Endothelial cell of umbilical vein (primary cell): ENCODE measurements at regions not wholly inside any gene's neighbourhood (a gene's known extent, or its start where the extent isn't known, plus 50 kb on each side); places are given as distances from the start of the nearest gene placed in this dataset.

ENCODE experiments used
- BruUV-seq: library from RNA; stranded (reverse); fragments of 400-500 nt; replicated peaks from 2 replicates; lab custom pipeline; 2021; lab: Mats Ljungman, UMichigan
- CTCF ChIA-PET: fragments of 300-600, 350-600 bp; sonication (Branson Sonifier 250); formaldehyde crosslinking; loops from one replicate; lab custom pipeline; 2021; ENCODE audit warnings: antibody characterized with exemption, inconsistent platforms; lab: Charles Lee
- POLR2A ChIA-PET: fragments of 300-600, 350-600 bp; sonication (Branson Sonifier 250); formaldehyde crosslinking; loops from one replicate; lab custom pipeline; 2021; ENCODE audit warnings: antibody characterized with exemption, inconsistent platforms; lab: Charles Lee
- DNase-seq: peaks from one replicate; pipeline ENCODE4 v3.0.0-alpha.2; 2011; ENCODE audit warnings: low read depth, low spot score
- FAIRE-seq: peaks from 2 replicates; lab custom pipeline; 2011; peaks lifted over from hg19 to GRCh38; lab: Jason Lieb, UNC
- H2AFZ ChIP-seq: 2 replicates; pipeline ENCODE4 v1.6.0; 2012; ENCODE audit warnings: low read depth, low read length, control low read depth, inconsistent platforms
- H3K27ac ChIP-seq: 2 replicates; pipeline ENCODE4 v1.5.1; 2011; ENCODE audit warnings: low read depth, mild to moderate bottlenecking, control low read depth, low read length, moderate library complexity; ENCODE audit not compliant: insufficient read depth
- H3K27me3 ChIP-seq, 2 experiments: 2 replicates each; pipeline versions ENCODE4 v1.6.0 to v1.6.1; 2011; ENCODE audit warnings: low read length in 2 of 2, mixed read lengths in 1 of 2; ENCODE audit not compliant: control insufficient read depth in 2 of 2, insufficient read depth in 2 of 2
- H3K36me3 ChIP-seq, 2 experiments: 2 replicates in 1 of 2; 3 replicates in 1 of 2; pipeline ENCODE4 v1.5.1; 2011; ENCODE audit warnings: low read length in 2 of 2, mild to moderate bottlenecking in 1 of 2, moderate library complexity in 1 of 2; ENCODE audit not compliant: control insufficient read depth in 2 of 2, insufficient read depth in 2 of 2; ENCODE audit errors: extremely low read depth in 1 of 2
- H3K4me1 ChIP-seq: 3 replicates; pipeline ENCODE4 v1.5.1; 2011; ENCODE audit warnings: mild to moderate bottlenecking, low read length; ENCODE audit not compliant: control insufficient read depth, insufficient read depth; ENCODE audit errors: extremely low read depth
- H3K4me2 ChIP-seq: 2 replicates; pipeline ENCODE4 v1.6.1; 2011; ENCODE audit warnings: low read length, control low read depth, mixed read lengths; ENCODE audit not compliant: insufficient read depth
- H3K4me3 ChIP-seq, 3 experiments: fragments of 200-600 bp in 1 of 3; sonication (generic), shearing (Covaris generic) in 1 of 3; replicated peaks in 1 of 3; 2 replicates each; pipeline ENCODE4 v1.5.1; 2011 to 2016; ENCODE audit warnings: control low read depth in 3 of 3, low read length in 3 of 3, mild to moderate bottlenecking in 2 of 3, inconsistent platforms in 1 of 3, low read depth in 1 of 3, moderate library complexity in 1 of 3; ENCODE audit not compliant: insufficient read depth in 1 of 3
- H3K79me2 ChIP-seq: 2 replicates; pipeline ENCODE4 v1.6.0; 2012; ENCODE audit warnings: low read length, inconsistent platforms; ENCODE audit not compliant: control insufficient read depth, insufficient read depth
- H3K9ac ChIP-seq: replicated peaks from 2 replicates; pipeline ENCODE3; 2011; ENCODE audit warnings: low read length, control low read depth; ENCODE audit not compliant: insufficient read depth; ENCODE audit errors: extremely low read depth
- H3K9me1 ChIP-seq: replicated peaks from 3 replicates; pipeline ENCODE4 v1.6.0; 2011; ENCODE audit warnings: mild to moderate bottlenecking, low read length; ENCODE audit not compliant: control insufficient read depth, insufficient read depth; ENCODE audit errors: extremely low read depth
- H3K9me3 ChIP-seq: replicated peaks from 2 replicates; pipeline ENCODE4 v1.5.1; 2012; ENCODE audit warnings: low read length, inconsistent platforms; ENCODE audit not compliant: control insufficient read depth, insufficient read depth
- H4K20me1 ChIP-seq: replicated peaks from 2 replicates; pipeline ENCODE3; 2011; ENCODE audit warnings: mild to moderate bottlenecking, low read length; ENCODE audit not compliant: control insufficient read depth, insufficient read depth; ENCODE audit errors: extremely low read depth
- CTCF ChIP-seq, 2 donors: IDR thresholded peaks; 1 replicate in 1 of 2; 2 replicates in 1 of 2; pipeline ENCODE4 v1.5.1; 2011; ENCODE audit warnings: low read length in 2 of 2, mild to moderate bottlenecking in 2 of 2, moderate library complexity in 2 of 2, control low read depth in 1 of 2, inconsistent platforms in 1 of 2, low read depth in 1 of 2; ENCODE audit not compliant: insufficient read depth in 1 of 2; ENCODE audit errors: extremely low read depth in 1 of 2
- FOS ChIP-seq: IDR thresholded peaks from 2 replicates; pipeline ENCODE4 v1.6.1; 2011; ENCODE audit warnings: mild to moderate bottlenecking, low read length, moderate library complexity, borderline replicate concordance; ENCODE audit not compliant: insufficient read depth
- GATA2 ChIP-seq: IDR thresholded peaks from 2 replicates; pipeline ENCODE4 v1.7.0; 2011; ENCODE audit warnings: low read depth, mild to moderate bottlenecking, moderate library complexity, mixed read lengths, low read length; ENCODE audit not compliant: insufficient read length, insufficient read depth
- JUN ChIP-seq: IDR thresholded peaks from 2 replicates; pipeline ENCODE4 v1.6.1; 2011; ENCODE audit warnings: borderline replicate concordance, low read depth; ENCODE audit not compliant: insufficient read length, insufficient read depth
- MYC ChIP-seq: IDR thresholded peaks from one replicate; pipeline ENCODE4 v1.6.1; 2011; ENCODE audit warnings: mild to moderate bottlenecking, low read depth, low read length
- POLR2A ChIP-seq: IDR thresholded peaks from 2 replicates; pipeline ENCODE4 v1.6.1; 2012; ENCODE audit warnings: low read depth, mild to moderate bottlenecking, control low read depth, low read length
- POLR2AphosphoS5 ChIP-seq: IDR thresholded peaks from 2 replicates; pipeline ENCODE4 v1.6.1; 2012; ENCODE audit warnings: low read depth, mild to moderate bottlenecking, control low read depth, low read length, moderate library complexity; ENCODE audit not compliant: insufficient read depth
- dilution Hi-C: fragments of 300-500 bp; cut with MboI; formaldehyde crosslinking; loops from one replicate; pipeline ENCODE4 v1.15.0; 2019; ENCODE audit warnings: low sequenced_read_pairs; ENCODE audit not compliant: extremely low pct_ligation_motif_present
- intact Hi-C: fragments of 100-400 bp; cut with micrococcal nuclease; formaldehyde crosslinking; loops from one replicate; pipeline ENCODE4 v1.10.0; 2022
- TF ChIP-seq, protein P1 (sequence below): IDR thresholded peaks from 2 replicates; pipeline ENCODE4 v1.6.1; 2011; ENCODE audit not compliant: insufficient read depth, insufficient read length

DNA sequence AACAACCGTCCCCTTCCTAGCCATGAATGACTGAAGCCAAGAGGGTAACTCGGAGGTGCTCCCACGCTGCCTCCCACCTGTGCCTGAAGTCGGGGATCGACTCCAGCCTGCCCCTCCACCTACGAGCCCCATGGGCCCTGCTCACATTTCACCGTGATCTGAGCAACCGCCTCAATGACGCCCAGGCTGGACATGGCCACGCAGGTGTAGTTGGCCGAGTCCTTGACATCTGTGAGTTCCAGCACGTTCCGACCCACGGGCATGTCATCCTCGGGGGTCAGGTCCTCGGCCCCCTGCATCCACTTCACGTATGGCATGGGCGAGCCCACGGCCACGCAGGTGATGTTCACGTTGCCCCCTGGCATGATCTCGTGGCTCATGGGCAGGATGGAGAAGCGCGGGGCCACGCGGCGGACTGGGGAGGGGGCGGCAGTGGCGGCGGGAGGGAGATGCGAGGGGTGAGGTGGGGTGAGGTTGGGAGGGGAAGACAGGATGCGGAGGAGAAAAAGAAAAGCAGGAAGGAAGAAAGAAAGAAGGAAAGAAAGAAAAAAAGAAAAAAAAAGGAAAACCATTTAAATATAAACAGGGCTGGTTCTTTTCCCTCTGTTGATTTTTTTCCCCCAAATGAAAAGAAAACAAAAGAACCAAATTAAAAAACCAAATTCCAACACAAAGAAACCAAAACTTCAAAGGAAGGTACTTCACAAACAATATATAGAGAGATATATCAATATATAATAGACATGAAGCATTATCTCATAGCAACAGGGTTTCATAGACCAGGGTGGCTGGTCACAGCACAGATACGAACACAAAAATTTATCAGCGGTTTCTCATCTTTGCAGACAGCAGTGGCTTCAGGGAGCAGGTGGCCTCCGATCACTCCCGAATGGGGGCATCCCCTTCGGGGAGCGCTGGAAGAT, 94.7 kb downstream of the PTPRS start:
- FAIRE-seq: no peak
- Histone ChIP-seq H3K27me3 (no peaks in the 10 kb centered on the region), H3K36me3 (no peaks in the 10 kb centered on the region), H3K4me1 (no peaks in the 10 kb centered on the region), H2AFZ (no peak overlapping the region), H3K27ac (no peak overlapping the region), H3K79me2 (no peaks in the 10 kb centered on the region), H3K4me3 (no peak overlapping the region), H3K9me1 (no peaks in the 10 kb centered on the region), H3K9me3 (no peaks in the 10 kb centered on the region), H3K4me2 (no peak overlapping the region), H3K9ac (no peak overlapping the region), H4K20me1 (no peaks in the 10 kb centered on the region)
- no peak for DNase-seq
- no TSS peak for BruUV-seq
- POLR2A ChIA-PET: no interaction called here
- CTCF ChIA-PET: no interaction called here
- TF ChIP-seq MYC: no peak
- no peak for TF ChIP-seq GATA2
- TF ChIP-seq FOS: no peak
- dilution Hi-C loops (no loop called here), intact Hi-C loops (no loop called here)

- dilution Hi-C loops: no loop called here
- no peak for DNase-seq
- no peak overlapping the region for H3K9ac ChIP-seq
- no peaks in the 10 kb centered on the region for H3K27me3 ChIP-seq
- no peak overlapping the region for H3K27ac ChIP-seq
- no peaks in the 10 kb centered on the region for H3K79me2 ChIP-seq
- no peak overlapping the region for H3K4me2 ChIP-seq
- TF ChIP-seq, protein P1, sequence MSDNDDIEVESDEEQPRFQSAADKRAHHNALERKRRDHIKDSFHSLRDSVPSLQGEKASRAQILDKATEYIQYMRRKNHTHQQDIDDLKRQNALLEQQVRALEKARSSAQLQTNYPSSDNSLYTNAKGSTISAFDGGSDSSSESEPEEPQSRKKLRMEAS: no peak
- TF ChIP-seq POLR2AphosphoS5 (no peak), MYC (no peak), POLR2A (no peak), JUN (no peak), FOS (no peak), CTCF (IDR thresholded peaks at IDR 0.05; ENCODE audit: extremely low read depth in 1 of 2, insufficient read depth in 1 of 2, low read depth in 1 of 2, low read length in 2 of 2) (no peak)
- no peaks in the 10 kb centered on the region for H3K4me1 ChIP-seq
- no peaks in the 10 kb centered on the region for H3K36me3 ChIP-seq
- ChIA-PET CTCF (no interaction called here), POLR2A (no interaction called here)
- no peaks in the 10 kb centered on the region for H3K9me3 ChIP-seq
- H4K20me1 ChIP-seq: no peaks in the 10 kb centered on the region
- H3K9me1 ChIP-seq: no peaks in the 10 kb centered on the region
- BruUV-seq: no TSS peak
- intact Hi-C loops: no loop called here
- no peak overlapping the region for H2AFZ ChIP-seq
- H3K4me3 ChIP-seq: no peak overlapping the region
- FAIRE-seq: no peak
Observed at GRCh38 chr19:5244351-5244750, 96.3 kb downstream of the PTPRS start.
